NAMALWA (cell line): ENCODE measurements at regions not wholly inside any gene's neighbourhood (a gene's known extent, or its start where the extent isn't known, plus 50 kb on each side); places are given as distances from the start of the nearest gene placed in this dataset.
"Not testable (repeated sequence)": the region's sequence is repeated elsewhere in the genome, so short reads cannot be mapped to it uniquely, and the experiment has no call there.

Source experiments
- DNase-seq: peaks from one replicate; pipeline ENCODE4 v3.0.0-alpha.2; 2015; ENCODE audit warnings: low spot score

DNA sequence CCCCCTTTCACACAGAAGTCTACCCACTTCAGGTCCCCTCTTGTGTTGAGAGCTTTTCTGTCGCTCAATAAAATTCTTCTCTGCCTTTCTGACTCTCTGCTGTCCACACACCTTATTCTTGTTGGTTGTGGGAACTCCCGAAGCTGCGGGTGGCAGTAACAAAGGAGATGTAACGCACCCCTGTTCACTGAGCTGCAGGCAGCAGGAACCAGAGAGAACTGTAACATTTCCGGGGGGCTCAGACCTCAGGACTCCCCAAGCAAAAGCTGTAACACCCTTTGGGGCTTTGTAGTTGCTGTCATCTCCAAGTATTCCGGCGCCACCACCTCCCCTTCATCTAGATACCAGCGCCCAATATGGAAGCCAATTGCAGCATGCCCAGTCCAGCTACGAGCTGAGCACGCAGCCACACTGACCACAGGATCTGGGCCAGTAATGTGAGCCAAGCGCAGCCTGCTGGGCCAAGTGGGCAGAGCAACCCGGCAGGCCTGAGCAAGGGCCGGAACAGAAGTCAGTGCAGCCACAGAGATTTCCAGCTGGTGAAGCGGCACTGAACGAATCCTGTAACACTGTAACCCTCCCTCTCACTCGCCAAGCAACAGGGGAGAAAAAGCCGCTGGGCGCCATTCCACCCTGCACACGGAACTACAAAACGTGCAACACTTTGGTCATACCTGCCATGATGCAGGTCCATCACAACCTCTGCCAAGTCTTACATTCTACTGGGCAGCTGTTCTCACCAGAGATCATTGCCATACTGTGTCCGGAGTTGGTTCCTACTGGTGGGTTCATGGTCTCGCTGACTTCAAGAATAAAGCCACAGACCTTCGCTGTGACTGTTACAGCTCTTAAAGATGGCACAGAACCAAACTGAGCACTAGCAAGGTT lies 194.3 kb downstream of the SPATA31A6 start:
- DNase-seq = not testable (repeated sequence)

DNA sequence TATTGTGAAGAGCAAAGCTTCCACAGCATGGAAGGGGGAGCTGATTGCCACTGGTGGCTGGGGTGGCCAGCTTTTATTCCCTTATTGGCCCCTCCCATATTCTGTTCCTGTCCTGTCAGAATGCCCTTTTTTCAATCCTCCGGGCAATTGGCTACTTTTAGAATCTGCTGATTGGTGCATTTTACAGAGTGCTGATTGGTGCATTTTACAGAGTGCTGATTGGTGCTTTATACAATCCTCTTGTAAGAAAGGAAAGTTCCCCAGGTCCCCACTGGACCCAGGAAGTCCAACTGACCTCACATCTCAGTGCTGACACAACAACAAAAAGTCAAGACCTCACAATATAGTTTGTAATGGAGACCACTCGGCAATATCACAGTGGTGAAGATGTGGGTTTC lies 195.0 kb downstream of the SPATA31A6 start:
- no peak for DNase-seq

DNA sequence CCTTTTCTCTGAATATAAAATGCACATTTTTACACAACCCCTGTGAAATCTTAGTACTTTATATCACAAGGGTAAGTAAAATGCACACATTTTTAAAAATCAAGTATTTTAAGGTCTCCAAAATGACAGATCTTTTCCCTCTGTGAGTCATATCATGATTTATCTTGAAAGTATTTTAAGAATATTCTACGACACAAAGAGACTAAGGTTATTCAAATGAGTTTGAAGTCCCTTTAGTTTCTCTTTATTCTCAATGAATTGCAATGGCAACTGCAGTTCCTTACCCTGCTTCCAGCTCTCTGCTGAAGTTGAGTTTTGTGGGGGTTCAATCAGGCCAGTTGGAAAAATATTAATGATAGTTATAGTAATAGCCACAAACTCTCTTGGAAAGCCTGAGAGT lies 196.1 kb downstream of the SPATA31A6 start:
- not testable (repeated sequence) for DNase-seq

DNA sequence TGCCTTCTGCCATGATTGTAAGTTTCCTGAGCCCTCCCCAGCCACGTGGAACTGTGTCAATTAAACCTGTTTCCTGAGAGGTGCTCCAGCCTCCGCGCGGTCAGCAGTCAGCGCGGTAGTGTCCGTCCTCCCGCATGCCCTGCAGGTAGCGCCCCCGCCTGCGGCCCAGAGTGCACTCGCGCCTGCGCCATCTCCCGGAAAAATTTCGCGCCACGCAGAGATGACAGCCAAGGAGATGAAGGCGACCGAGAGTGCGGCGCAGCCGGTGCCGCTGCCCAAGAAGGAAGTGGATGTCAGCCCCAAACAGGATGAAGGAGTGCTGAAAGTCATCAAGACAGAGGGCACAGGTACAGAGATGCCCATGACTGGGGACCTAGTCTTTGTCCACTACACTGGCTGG lies 201.1 kb downstream of the SPATA31A6 start:
- not testable (repeated sequence) for DNase-seq

DNA sequence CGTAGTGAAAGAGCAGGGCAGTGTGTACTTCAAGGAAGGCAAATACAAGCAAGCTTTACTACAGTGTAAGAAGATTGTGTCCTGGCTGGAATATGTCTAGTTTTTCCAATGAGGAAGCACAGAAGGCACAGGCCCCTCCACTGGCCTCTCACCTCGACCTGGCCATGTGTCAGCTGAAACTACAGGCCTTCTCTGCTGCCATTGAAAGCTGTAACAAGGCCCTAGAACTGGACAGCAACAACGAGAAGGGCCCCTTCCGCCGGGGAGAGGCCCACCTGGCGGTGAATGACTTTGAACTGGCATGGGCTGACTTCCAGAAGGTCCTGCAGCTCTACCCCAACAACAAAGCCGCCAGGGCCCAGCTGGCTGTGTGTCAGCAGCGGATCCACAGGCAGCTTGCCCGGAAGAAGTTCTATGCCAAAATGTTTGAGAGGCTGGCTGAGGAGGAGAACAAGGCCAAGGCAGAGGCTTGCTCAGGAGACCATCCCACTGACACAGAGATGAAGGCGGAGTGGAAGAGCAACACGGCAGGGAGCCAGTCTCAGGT lies 202.2 kb downstream of the SPATA31A6 start:
- not testable (repeated sequence) for DNase-seq

DNA sequence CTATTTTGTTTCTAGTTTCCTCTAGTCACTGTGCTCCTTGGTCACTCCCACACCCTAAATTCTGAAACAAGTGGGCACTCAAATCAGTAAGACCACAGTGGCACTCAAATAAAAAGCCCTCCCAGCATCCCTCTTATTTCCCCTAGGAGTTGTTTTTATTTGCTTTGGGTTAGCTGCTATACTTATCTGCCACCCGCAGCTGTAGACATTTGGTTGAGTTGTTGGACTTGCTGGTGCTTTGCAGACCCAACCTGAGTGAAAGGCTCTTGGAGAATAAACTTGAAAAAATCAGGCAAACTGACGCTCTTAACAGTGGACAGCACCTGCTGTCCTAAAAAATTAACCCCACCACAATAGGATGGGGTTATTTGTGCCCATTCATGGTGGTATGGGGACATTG lies 203.0 kb downstream of the SPATA31A6 start:
- no peak for DNase-seq

DNA sequence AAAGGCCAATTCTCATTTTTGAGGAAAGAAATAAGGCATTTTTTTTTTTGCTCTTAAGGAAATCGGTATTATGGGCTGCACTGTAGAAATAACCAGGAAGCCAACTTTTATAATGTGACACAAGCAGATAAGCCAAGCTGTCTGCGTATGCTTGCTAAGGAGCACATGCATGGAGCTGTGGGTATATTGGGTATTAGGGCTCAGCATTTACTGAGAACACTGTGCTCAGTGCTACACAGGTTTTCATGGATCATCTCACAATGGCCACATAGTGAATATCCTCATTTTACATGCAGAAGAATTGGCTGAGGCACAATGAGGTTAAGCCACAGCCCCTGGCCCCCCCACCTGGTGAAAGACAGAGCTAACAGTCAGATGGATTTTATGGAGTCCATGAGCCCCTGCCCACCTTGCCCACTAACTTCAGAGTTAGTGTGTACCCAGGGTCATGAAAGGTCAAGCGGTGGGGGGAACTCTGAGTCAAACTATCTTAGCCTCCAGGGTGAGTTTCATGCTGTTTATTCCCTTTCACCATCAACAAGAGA lies 204.8 kb downstream of the SPATA31A6 start:
- DNase-seq = no peak

DNA sequence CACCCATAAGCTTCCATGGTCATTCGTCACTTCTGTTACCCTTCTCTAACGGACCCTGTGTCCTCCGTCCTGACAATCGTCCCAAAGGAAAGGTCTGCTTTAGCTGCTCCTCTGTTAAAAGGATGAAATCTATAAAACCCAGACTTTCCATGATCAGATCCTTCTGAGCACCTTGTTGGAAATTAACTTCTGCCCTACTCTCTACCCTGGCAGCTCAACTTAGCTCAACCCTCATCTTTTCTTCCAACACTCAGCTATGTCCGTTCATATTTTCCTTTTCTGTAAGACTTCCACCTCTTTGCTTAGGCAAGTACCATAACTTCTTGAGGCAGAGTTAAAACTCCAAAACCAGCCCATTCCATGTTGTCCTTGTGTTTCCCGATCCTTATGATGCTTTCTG lies 205.4 kb downstream of the SPATA31A6 start:
- DNase-seq = no peak

DNA sequence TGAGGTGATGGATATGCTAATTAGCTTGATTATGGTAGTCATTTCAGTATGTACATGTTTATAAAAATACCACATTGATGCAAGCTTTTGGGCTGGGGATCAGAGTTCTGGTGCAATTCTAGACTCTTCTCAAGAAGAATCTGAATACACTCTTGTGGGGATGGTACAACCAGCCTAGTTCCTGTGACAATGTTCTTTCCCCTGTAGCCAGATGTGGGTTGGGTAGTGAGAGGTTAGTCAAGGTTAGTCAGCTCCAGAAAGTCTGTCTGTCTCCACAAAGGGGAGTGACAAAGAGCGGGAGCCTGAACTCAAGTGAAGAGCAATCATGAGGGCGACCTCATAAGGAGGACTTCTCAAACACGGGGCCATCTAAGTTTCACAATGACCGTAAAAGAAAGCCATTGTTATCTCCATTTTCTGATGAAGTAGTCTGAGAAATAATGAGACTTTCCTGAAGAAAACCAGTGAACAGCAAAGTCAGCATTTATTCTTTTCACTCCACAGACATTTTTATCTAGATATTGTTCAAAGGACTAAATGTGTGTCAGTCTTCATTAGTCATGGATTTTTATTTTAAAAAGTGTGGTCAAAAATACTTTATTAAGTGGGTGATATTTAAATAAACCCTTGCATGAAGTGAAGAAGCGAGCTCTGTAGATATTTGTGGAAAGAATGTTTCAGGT lies 209.5 kb downstream of the SPATA31A6 start:
- not testable (repeated sequence) for DNase-seq

DNA sequence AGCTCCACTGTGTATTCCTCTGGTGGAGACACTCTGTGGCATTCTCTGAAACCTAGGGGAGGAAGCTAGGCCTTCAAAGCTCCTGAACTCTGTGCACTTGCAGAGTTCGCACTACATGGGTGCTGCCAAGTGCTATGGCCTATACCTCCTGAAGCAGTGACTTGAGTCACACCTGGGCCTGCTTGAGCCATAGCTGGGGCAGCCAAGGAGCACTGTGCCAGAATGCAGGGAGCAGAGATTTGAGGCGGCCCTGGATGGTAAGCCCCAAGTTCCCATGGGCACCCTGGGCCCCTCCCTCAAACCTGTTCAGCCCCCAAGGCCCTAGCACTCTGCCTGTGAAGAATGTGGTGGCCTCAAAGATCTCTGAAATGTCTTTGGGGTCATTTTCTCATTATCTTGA lies 212.9 kb downstream of the SPATA31A6 start:
- DNase-seq = no peak

DNA sequence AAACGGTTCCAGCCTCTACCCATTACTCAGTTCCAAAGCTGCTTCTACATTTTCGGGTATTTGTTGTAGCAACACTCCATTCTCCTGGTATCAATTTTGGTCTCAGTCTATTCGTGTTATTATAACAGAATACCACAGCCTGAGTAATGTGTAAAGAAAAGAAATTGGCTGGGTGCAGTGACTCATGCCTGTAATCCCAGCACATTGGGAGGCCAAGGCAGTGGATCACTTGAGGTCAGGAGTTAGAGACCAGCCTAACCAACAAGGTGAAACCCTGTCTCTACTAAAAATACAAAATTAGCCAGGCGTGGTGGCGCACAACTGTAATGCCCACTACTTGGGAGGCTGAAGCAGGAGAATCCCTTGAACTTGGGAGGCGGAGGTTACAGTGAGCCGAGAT lies 213.9 kb downstream of the SPATA31A6 start:
- not testable (repeated sequence) for DNase-seq

DNA sequence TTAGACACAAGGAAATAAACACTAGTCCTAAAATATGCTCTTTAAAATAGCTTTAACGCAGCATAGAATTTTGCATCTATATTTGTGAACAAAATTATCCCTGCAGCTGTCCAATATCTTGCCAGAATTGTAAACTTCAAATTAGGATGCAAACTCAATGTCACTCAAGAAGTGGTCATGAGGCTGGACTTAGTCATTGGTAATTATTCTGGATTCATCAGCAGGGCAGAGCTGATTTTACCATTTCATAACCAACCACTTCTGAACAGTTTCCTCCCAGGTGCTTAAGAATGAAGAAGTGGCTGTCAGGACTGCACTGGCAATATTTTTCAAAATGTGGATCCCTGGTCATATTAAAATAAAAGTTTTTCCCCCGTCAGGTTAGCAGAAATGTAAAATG lies 219.5 kb downstream of the SPATA31A6 start:
- not testable (repeated sequence) for DNase-seq

DNA sequence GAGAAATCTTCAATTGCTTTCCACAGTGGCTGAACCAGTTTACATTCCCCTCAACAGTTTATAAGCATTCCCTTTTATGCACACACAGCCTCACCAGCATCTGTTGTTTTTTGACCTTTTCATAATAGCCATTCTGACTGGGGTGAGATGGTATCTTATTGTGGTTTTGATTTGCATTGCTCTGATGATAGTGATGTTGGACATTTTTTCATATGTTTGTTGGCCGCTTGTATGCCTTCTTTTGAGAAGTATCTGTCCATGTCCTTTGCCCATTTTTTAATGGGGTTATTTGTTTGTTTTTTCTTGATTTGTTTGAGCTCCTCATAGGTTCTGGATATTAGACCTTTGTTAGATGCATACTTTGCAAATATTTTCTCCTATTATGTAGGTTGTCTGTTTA lies 226.1 kb downstream of the SPATA31A6 start:
- DNase-seq = not testable (repeated sequence)

DNA sequence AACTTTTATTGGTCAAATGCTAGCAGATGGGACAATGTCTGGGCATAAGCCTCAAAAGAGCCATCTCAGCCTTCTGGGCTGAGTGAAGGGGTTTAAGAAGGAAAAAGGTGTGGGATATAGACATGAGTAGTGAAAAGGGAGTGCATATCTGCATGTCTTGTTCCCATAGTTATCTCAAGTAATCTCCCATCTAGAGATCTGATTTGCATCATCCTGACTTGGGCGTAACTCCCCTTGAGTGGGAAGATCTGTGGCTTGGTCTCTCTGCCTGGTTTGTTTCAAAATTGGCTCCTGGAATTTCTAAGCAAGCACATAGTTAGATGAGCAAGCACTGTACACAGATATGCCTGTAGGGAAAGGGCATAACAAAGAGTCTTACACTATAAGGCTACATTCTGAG lies 228.9 kb downstream of the SPATA31A6 start:
- not testable (repeated sequence) for DNase-seq

DNA sequence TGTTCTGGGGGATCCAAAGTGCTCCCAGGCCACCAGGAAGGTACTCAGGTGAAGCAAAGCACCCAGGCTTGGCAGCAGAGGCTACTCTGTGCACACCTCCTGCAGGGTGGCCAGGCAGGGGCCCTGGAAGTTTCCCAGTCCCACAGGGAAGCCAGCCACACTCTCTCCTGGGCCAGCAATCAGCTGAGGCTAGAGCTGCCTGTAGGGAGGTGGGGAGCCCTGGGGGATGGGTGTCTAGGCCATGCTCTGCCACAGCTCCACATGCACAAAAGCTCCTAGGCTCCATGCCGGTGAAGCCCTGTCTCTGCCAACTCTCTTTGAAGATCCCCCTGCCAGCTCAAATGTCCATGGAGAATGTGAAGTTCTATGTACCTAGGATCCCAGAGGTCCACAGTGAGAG lies 231.4 kb downstream of the SPATA31A6 start:
- not testable (repeated sequence) for DNase-seq

DNA sequence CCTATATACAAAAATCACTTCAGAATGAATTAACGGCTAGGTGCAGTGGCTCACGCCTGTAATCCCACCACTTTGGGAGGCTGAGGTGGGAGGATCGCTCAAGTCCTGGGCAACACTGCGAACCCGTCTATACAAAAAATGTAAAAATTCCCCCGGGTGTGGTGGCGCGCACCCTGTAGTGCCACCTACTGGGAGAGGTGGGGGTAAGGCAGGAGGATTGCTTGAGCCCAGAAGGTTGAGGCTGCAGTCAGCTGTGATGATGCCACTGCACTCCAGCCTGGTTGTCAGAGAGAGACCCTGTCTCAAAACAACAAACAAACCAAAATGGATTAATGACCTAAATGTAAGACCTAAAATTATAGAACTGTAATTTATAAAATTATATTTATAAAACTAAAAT lies 236.2 kb downstream of the SPATA31A6 start:
- DNase-seq = not testable (repeated sequence)

DNA sequence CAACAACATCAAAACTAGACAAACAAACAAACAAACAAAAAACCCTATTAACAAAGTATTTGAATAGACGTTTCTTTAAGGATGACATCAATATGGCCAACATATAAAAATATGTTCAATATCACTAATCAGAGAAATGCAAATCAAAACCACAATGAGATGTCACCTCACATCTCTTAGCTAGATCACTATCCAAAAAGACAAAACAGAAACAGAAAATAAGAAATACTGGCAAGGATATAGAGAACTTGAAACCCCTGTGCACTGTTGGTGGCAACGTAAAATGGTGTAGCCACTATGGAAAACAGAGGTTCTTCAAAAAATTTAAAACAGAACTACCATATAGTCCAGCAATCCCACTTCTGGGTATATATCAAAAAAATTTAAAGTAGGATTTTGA lies 236.9 kb downstream of the SPATA31A6 start:
- not testable (repeated sequence) for DNase-seq

DNA sequence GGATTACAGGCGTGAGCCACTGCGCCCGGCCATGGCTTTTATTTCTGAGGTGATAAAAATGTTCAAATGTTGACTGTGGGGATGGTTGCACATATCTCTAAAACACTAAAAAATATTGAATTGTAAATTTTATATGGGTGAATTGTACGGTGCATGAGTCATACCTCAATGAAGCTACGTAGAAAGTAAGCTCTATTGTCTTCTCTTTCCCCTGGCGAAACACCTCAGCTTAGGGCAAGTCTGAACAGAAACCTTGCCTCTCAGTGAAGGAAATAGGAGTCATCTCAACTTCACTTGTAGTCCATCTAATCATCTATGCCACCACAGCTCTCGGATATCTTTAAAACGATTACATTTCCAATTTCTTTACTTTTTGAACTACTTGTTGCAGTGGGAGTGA lies 238.2 kb downstream of the SPATA31A6 start:
- not testable (repeated sequence) for DNase-seq

DNA sequence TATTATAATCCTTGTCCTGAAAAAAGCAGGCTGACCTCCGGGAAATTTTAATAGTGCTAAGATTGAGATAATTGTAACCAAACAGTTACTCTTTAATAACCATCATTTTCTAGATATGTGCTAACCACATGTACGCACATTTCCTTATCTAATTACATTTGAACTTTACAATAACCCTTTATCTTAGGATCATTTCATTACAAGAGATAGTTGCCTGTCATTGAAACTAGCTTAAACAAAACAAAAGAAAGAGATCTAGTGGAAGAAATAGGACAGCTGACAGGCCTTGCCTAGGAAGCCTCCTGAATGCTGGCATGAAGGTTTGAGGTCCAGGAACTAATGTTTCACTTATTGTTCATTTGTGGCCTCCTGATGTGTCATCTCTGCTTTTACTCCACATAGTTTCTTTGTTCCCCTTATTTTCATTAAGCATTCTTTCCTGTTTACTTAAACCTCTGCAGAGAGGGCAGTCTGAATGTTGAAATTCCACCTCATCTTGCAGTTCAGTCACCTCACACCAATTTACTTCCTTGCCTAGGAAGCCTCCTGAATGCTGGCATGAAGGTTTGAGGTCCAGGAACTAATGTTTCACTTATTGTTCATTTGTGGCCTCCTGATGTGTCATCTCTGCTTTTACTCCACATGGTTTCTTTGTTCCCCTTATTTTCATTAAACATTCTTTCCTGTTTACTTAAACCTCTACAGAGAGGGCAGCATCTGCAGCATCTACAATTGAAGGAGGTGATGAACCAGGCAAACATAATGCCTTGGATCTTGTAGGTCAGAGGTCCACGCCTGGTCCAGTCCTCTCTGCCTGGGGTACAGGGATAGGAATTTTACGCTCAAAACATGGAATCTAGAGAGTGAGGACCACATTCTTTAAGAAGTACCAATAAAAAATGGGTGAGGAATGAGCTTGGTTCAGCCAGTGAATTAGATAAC lies 247.5 kb downstream of the SPATA31A6 start:
- not testable (repeated sequence) for DNase-seq

DNA sequence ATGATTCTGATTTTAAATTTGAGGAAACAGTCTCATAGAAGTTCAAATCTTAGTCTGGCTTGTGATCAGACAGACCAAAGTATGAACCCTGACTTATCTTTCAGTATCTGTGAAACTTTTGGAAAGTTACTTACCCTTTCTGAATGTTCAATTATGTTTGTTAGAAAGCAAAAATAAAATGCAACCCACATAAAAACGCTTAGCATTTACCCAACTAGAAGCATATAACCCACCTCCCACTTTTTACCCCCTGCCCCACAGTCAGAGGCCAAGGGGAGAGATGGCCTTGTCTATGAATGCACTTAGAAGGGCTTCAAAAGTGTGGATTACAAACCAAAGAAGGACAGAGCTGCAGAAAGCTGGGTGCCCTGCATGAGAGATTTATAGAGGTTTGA lies 248.2 kb downstream of the SPATA31A6 start:
- DNase-seq = not testable (repeated sequence)
